ENCODE measurements at regions not wholly inside any gene's neighbourhood (a gene's known extent, or its start where the extent isn't known, plus 50 kb on each side); places are given as distances from the start of the nearest gene placed in this dataset.
"Not testable (repeated sequence)": the region's sequence is repeated elsewhere in the genome, so short reads cannot be mapped to it uniquely, and the experiment has no call there.

GRCh38 chr2:37576831-37577230, 94.6 kb downstream of the CDC42EP3 start:
- TF ChIP-seq CTCF (conservative IDR thresholded peaks at IDR 0.05; ENCODE audit: low read length) (no peak), EZH2phosphoT487 (IDR thresholded peaks at IDR 0.05; ENCODE audit: borderline replicate concordance, low read depth, low read length) (no peak)
- H3K27ac ChIP-seq (ENCODE audit: low read depth, low read length, poor library complexity, severe bottlenecking) = no peak overlapping the region

GRCh38 chr2:37579192-37579713, 92.2 kb downstream of the CDC42EP3 start:
- ChIA-PET POLR2A (interaction anchor here (0.7 kb wide), 1 partner anchor 1226 kb away, joined by 3 read pairs; no protein-coding TSS in a partner anchor), CTCF (ENCODE audit: unreplicated experiment) (interaction anchor here (1.1 kb wide), 1 partner anchor 10 kb away, joined by 3 read pairs; no protein-coding TSS in a partner anchor)
- Histone ChIP-seq H3K27ac (ENCODE audit: low read depth, low read length, poor library complexity, severe bottlenecking) (no peak overlapping the region), H3K4me2 (ENCODE audit: low read length) (no peak overlapping the region), H3K79me2 (ENCODE audit: insufficient read depth, low read depth, low read length) (no peaks in the 10 kb centered on the region), H3K4me1 (ENCODE audit: insufficient read depth, low read length, poor library complexity, severe bottlenecking) (no peaks in the 10 kb centered on the region), H2AFZ (ENCODE audit: low read length) (no peak overlapping the region), H3K36me3 (ENCODE audit: insufficient read depth, low read length) (no peaks in the 10 kb centered on the region), H3K9me3 (ENCODE audit: low read length) (no peaks in the 10 kb centered on the region), H3K4me3 (ENCODE audit: low read depth, low read length, poor library complexity, severe bottlenecking) (no peak overlapping the region), H4K20me1 (ENCODE audit: insufficient read depth, low read length) (no peaks in the 10 kb centered on the region), H3K9me2 (ENCODE audit: insufficient read depth, low read length) (no peaks in the 10 kb centered on the region)
- intact Hi-C loops (cut with micrococcal nuclease; ENCODE audit: unreplicated experiment) = no loop called here
- no TSS peak for BruUV-seq (replicated peaks)
- no peak for DNase-seq (ENCODE audit: low spot score)
- TF ChIP-seq CTCF (conservative IDR thresholded peaks at IDR 0.05; ENCODE audit: low read length) (no peak), EZH2phosphoT487 (IDR thresholded peaks at IDR 0.05; ENCODE audit: borderline replicate concordance, low read depth, low read length) (no peak)

More at GRCh38 chr2:37576831-37577230, 94.6 kb downstream of the CDC42EP3 start:
- H3K79me2 ChIP-seq (ENCODE audit: insufficient read depth, low read depth, low read length) = no peaks in the 10 kb centered on the region
- H3K4me2 ChIP-seq (ENCODE audit: low read length) = no peak overlapping the region
- H3K4me3 ChIP-seq (ENCODE audit: low read depth, low read length, poor library complexity, severe bottlenecking) = no peak overlapping the region
- no peaks in the 10 kb centered on the region for H3K9me2 ChIP-seq (ENCODE audit: insufficient read depth, low read length)
- H3K9me3 ChIP-seq (ENCODE audit: low read length) = no peaks in the 10 kb centered on the region
- no TSS peak for BruUV-seq (replicated peaks)
- DNase-seq (ENCODE audit: low spot score) = no peak
- H3K4me1 ChIP-seq (ENCODE audit: insufficient read depth, low read length, poor library complexity, severe bottlenecking) = no peaks in the 10 kb centered on the region
- no peaks in the 10 kb centered on the region for H4K20me1 ChIP-seq (ENCODE audit: insufficient read depth, low read length)
- ChIA-PET POLR2A (no interaction called here), CTCF (ENCODE audit: unreplicated experiment) (no interaction called here)
- no peaks in the 10 kb centered on the region for H3K36me3 ChIP-seq (ENCODE audit: insufficient read depth, low read length)
- intact Hi-C loops (cut with micrococcal nuclease; ENCODE audit: unreplicated experiment) = no loop called here
- H2AFZ ChIP-seq (ENCODE audit: low read length) = no peak overlapping the region

GRCh38 chr2:37579949-37580348, 91.5 kb downstream of the CDC42EP3 start:
- H3K4me3 ChIP-seq (ENCODE audit: low read depth, low read length, poor library complexity, severe bottlenecking); BruUV-seq (replicated peaks); H3K4me2 ChIP-seq (ENCODE audit: low read length); H3K79me2 ChIP-seq (ENCODE audit: insufficient read depth, low read depth, low read length); H3K4me1 ChIP-seq (ENCODE audit: insufficient read depth, low read length, poor library complexity, severe bottlenecking); H3K36me3 ChIP-seq (ENCODE audit: insufficient read depth, low read length); H2AFZ ChIP-seq (ENCODE audit: low read length); H4K20me1 ChIP-seq (ENCODE audit: insufficient read depth, low read length); H3K27ac ChIP-seq (ENCODE audit: low read depth, low read length, poor library complexity, severe bottlenecking); CTCF ChIA-PET (ENCODE audit: unreplicated experiment); H3K9me3 ChIP-seq (ENCODE audit: low read length); intact Hi-C loops (cut with micrococcal nuclease; ENCODE audit: unreplicated experiment); H3K9me2 ChIP-seq (ENCODE audit: insufficient read depth, low read length); DNase-seq (ENCODE audit: low spot score): not testable (repeated sequence)
- POLR2A ChIA-PET = interaction anchor here (0.7 kb wide), 1 partner anchor 1227 kb away, joined by 3 read pairs; no protein-coding TSS in a partner anchor
